ENCODE measurements at regions not wholly inside any gene's neighbourhood (a gene's known extent, or its start where the extent isn't known, plus 50 kb on each side); places are given as distances from the start of the nearest gene placed in this dataset.

DNA sequence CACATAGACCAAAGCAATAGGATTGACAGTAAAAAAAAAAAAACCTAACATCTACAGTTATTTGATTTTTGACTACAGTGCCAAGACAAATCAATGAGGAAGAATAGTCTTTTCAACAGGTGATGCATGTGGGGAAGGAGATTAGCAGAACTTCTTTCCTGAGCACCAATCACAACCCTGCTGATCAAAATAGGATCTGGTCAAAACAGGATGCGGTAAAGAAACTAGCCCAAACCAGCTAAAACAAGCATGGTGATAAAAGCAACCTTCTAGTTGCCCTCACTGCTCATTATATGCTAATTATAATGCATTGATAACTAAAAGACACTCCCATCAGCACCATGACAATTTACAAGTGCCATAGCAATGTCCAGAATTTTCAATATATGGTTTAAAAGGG, 667.5 kb downstream of the GRXCR1 start:
- no peak for TF ChIP-seq SPI1 (IDR thresholded peaks at IDR 0.05; ENCODE audit: borderline replicate concordance, low read depth)
- TF ChIP-seq GABPA (IDR thresholded peaks at IDR 0.05; ENCODE audit: low read depth) = no peak
- TF ChIP-seq POLR2AphosphoS5 (IDR thresholded peaks at IDR 0.05; ENCODE audit: low read depth) = no peak
- TF ChIP-seq, protein P1, sequence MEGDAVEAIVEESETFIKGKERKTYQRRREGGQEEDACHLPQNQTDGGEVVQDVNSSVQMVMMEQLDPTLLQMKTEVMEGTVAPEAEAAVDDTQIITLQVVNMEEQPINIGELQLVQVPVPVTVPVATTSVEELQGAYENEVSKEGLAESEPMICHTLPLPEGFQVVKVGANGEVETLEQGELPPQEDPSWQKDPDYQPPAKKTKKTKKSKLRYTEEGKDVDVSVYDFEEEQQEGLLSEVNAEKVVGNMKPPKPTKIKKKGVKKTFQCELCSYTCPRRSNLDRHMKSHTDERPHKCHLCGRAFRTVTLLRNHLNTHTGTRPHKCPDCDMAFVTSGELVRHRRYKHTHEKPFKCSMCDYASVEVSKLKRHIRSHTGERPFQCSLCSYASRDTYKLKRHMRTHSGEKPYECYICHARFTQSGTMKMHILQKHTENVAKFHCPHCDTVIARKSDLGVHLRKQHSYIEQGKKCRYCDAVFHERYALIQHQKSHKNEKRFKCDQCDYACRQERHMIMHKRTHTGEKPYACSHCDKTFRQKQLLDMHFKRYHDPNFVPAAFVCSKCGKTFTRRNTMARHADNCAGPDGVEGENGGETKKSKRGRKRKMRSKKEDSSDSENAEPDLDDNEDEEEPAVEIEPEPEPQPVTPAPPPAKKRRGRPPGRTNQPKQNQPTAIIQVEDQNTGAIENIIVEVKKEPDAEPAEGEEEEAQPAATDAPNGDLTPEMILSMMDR (IDR thresholded peaks at IDR 0.05; ENCODE audit: insufficient read depth, low read length) = no peak
- no peak for TF ChIP-seq REST (IDR thresholded peaks at IDR 0.05; ENCODE audit: insufficient replicate concordance, low read depth)
- no peaks in the 10 kb centered on the region for H3K27me3 ChIP-seq (ENCODE audit: insufficient read depth, poor library complexity, severe bottlenecking)
- no peak overlapping the region for H3K27ac ChIP-seq (replicated peaks)
- DNase-seq (ENCODE audit: low read depth in 1 of 2, low spot score in 1 of 2) = no peak
- no peak overlapping the region for H3K4me3 ChIP-seq (replicated peaks; ENCODE audit: insufficient read depth, low read length)

DNA sequence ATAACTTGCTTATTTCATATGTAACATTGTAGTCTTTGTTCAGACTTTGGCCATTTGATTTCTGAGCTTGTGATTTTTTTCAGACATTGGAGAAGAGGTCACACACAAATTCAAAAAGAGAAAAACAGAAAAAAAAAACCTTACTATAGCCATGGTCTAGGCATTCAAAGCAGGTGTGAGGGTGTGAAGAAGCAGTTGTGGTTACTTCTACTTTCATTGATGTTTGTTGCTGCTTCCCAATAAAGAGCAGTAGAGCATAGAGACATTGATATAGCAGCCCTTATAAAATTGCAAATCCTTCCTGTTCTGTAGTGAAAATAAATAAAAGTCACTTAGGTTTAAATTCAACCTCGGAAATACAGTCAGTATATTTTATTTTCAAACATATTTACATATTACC, 671.6 kb downstream of the GRXCR1 start:
- H3K27me3 ChIP-seq (ENCODE audit: insufficient read depth, poor library complexity, severe bottlenecking) = no peaks in the 10 kb centered on the region
- no peak overlapping the region for H3K27ac ChIP-seq (replicated peaks)
- no peak for DNase-seq (ENCODE audit: low read depth in 1 of 2, low spot score in 1 of 2)
- TF ChIP-seq SPI1 (IDR thresholded peaks at IDR 0.05; ENCODE audit: borderline replicate concordance, low read depth) (no peak), GABPA (IDR thresholded peaks at IDR 0.05; ENCODE audit: low read depth) (no peak), REST (IDR thresholded peaks at IDR 0.05; ENCODE audit: insufficient replicate concordance, low read depth) (no peak), POLR2AphosphoS5 (IDR thresholded peaks at IDR 0.05; ENCODE audit: low read depth) (no peak)
- TF ChIP-seq, protein P1 (IDR thresholded peaks at IDR 0.05; ENCODE audit: insufficient read depth, low read length) = no peak
- no peak overlapping the region for H3K4me3 ChIP-seq (replicated peaks; ENCODE audit: insufficient read depth, low read length)

GRCh38 chr4:43564591-43564990, 672.1 kb downstream of the GRXCR1 start:
- no peak for TF ChIP-seq REST (IDR thresholded peaks at IDR 0.05; ENCODE audit: insufficient replicate concordance, low read depth)
- TF ChIP-seq GABPA (IDR thresholded peaks at IDR 0.05; ENCODE audit: low read depth) = no peak
- no peak for TF ChIP-seq POLR2AphosphoS5 (IDR thresholded peaks at IDR 0.05; ENCODE audit: low read depth)
- TF ChIP-seq, protein P1 (IDR thresholded peaks at IDR 0.05; ENCODE audit: insufficient read depth, low read length) = no peak
- TF ChIP-seq SPI1 (IDR thresholded peaks at IDR 0.05; ENCODE audit: borderline replicate concordance, low read depth) = no peak
- Histone ChIP-seq H3K4me3 (replicated peaks; ENCODE audit: insufficient read depth, low read length) (no peak overlapping the region), H3K27ac (replicated peaks) (no peak overlapping the region), H3K27me3 (ENCODE audit: insufficient read depth, poor library complexity, severe bottlenecking) (no peaks in the 10 kb centered on the region)
- no peak for DNase-seq (ENCODE audit: low read depth in 1 of 2, low spot score in 1 of 2)
